ENCODE measurements at regions not wholly inside any gene's neighbourhood (a gene's known extent, or its start where the extent isn't known, plus 50 kb on each side); places are given as distances from the start of the nearest gene placed in this dataset.

- H3K4me3 Mint-ChIP-seq = no peak overlapping the region
- H3K36me3 Mint-ChIP-seq (ENCODE audit: low read depth) = no peaks in the 10 kb centered on the region
- H3K9me3 Mint-ChIP-seq = peaks cover 18% of the 10 kb centered on the region
- no peak for ATAC-seq (ENCODE audit: low read depth)
- H3K27ac Mint-ChIP-seq = no peak overlapping the region
- TF ChIP-seq, protein P1, sequence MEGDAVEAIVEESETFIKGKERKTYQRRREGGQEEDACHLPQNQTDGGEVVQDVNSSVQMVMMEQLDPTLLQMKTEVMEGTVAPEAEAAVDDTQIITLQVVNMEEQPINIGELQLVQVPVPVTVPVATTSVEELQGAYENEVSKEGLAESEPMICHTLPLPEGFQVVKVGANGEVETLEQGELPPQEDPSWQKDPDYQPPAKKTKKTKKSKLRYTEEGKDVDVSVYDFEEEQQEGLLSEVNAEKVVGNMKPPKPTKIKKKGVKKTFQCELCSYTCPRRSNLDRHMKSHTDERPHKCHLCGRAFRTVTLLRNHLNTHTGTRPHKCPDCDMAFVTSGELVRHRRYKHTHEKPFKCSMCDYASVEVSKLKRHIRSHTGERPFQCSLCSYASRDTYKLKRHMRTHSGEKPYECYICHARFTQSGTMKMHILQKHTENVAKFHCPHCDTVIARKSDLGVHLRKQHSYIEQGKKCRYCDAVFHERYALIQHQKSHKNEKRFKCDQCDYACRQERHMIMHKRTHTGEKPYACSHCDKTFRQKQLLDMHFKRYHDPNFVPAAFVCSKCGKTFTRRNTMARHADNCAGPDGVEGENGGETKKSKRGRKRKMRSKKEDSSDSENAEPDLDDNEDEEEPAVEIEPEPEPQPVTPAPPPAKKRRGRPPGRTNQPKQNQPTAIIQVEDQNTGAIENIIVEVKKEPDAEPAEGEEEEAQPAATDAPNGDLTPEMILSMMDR (IDR thresholded peaks at IDR 0.05) = no peak
- ChIA-PET POLR2A (no interaction called here), CTCF (no interaction called here)
- H3K4me1 Mint-ChIP-seq = no peaks in the 10 kb centered on the region
- intact Hi-C loops (cut with micrococcal nuclease) = no loop called here
- H3K27me3 Mint-ChIP-seq = peaks cover 3% of the 10 kb centered on the region
- no peak for DNase-seq
Measured at GRCh38 chr17:13140750-13141149, 122.9 kb upstream of the ELAC2 start.

GRCh38 chr17:13135506-13135905 lies 117.7 kb upstream of the ELAC2 start:
- CTCF ChIA-PET = no interaction called here
- Mint-ChIP-seq H3K36me3 (ENCODE audit: low read depth) (no peaks in the 10 kb centered on the region), H3K27me3 (no peaks in the 10 kb centered on the region), H3K4me3 (no peak overlapping the region), H3K9me3 (peaks cover 18% of the 10 kb centered on the region), H3K27ac (no peak overlapping the region), H3K4me1 (no peaks in the 10 kb centered on the region)
- POLR2A ChIA-PET = no interaction called here
- no peak for DNase-seq
- intact Hi-C loops (cut with micrococcal nuclease) = no loop called here
- TF ChIP-seq, protein P1 (IDR thresholded peaks at IDR 0.05) = no peak
- ATAC-seq (ENCODE audit: low read depth) = no peak

- intact Hi-C loops (cut with micrococcal nuclease) = no loop called here
Measured at GRCh38 chr17:13134076-13134475, 116.2 kb upstream of the ELAC2 start.

GRCh38 chr17:13131225-13131624 lies 113.4 kb upstream of the ELAC2 start:
- intact Hi-C loops (cut with micrococcal nuclease) = no loop called here
- Mint-ChIP-seq H3K36me3 (ENCODE audit: low read depth) (no peaks in the 10 kb centered on the region), H3K9me3 (peaks cover 3% of the 10 kb centered on the region), H3K4me3 (no peak overlapping the region), H3K27me3 (no peaks in the 10 kb centered on the region), H3K4me1 (no peaks in the 10 kb centered on the region), H3K27ac (no peak overlapping the region)
- no peak for ATAC-seq (ENCODE audit: low read depth)
- CTCF ChIA-PET = no interaction called here
- DNase-seq = no peak
- POLR2A ChIA-PET = no interaction called here
- TF ChIP-seq, protein P1 (IDR thresholded peaks at IDR 0.05) = no peak

More at GRCh38 chr17:13134076-13134475, 116.2 kb upstream of the ELAC2 start:
- POLR2A ChIA-PET = no interaction called here
- Mint-ChIP-seq H3K9me3 (peaks cover 12% of the 10 kb centered on the region), H3K36me3 (ENCODE audit: low read depth) (no peaks in the 10 kb centered on the region), H3K27me3 (no peaks in the 10 kb centered on the region), H3K27ac (no peak overlapping the region), H3K4me3 (no peak overlapping the region), H3K4me1 (no peaks in the 10 kb centered on the region)
- TF ChIP-seq, protein P1 (IDR thresholded peaks at IDR 0.05) = no peak
- DNase-seq = no peak
- CTCF ChIA-PET = no interaction called here
- no peak for ATAC-seq (ENCODE audit: low read depth)

GRCh38 chr17:13129356-13129755 lies 111.5 kb upstream of the ELAC2 start:
- DNase-seq = no peak
- peaks cover 3% of the 10 kb centered on the region for H3K9me3 Mint-ChIP-seq
- no peak overlapping the region for H3K4me3 Mint-ChIP-seq
- no peak overlapping the region for H3K27ac Mint-ChIP-seq
- no peak for ATAC-seq (ENCODE audit: low read depth)
- POLR2A ChIA-PET = no interaction called here
- CTCF ChIA-PET = no interaction called here
- H3K36me3 Mint-ChIP-seq (ENCODE audit: low read depth) = no peaks in the 10 kb centered on the region
- H3K4me1 Mint-ChIP-seq = no peaks in the 10 kb centered on the region
- no peaks in the 10 kb centered on the region for H3K27me3 Mint-ChIP-seq
- intact Hi-C loops (cut with micrococcal nuclease) = no loop called here
- TF ChIP-seq, protein P1 (IDR thresholded peaks at IDR 0.05) = no peak

Measured in activated B cell treated with CpG ODN at 0.5 μM for 24 hours (primary cell).